Gastrocnemius medialis (tissue), 4 donors: ENCODE measurements at regions not wholly inside any gene's neighbourhood (a gene's known extent, or its start where the extent isn't known, plus 50 kb on each side); places are given as distances from the start of the nearest gene placed in this dataset.

ENCODE experiments used
- CTCF ChIP-seq, 5 experiments: fragments of 450-650 bp in 3 of 5; fragments of 200-600 bp in 2 of 5; sonication (generic) in 2 of 5; IDR thresholded peaks in 4 of 5; conservative IDR thresholded peaks in 1 of 5; 1 replicate in 4 of 5; 2 replicates in 1 of 5; pipeline ENCODE4 v1.5.1; 2016 to 2019; ENCODE audit warnings: antibody characterized with exemption in 5 of 5, mild to moderate bottlenecking in 3 of 5, moderate library complexity in 3 of 5
- POLR2A ChIP-seq, 2 donors: fragments of 450-650 bp; IDR thresholded peaks; one replicate each; pipeline ENCODE4 v1.6.1; 2017; ENCODE audit warnings: antibody characterized with exemption in 2 of 2, mild to moderate bottlenecking in 2 of 2, moderate library complexity in 2 of 2

- no peak for TF ChIP-seq CTCF (IDR thresholded peaks at IDR 0.05 in 4 of 5, conservative IDR thresholded peaks at IDR 0.05 in 1 of 5)
- no peak for TF ChIP-seq POLR2A (IDR thresholded peaks at IDR 0.05)
These were observed 176.4 kb downstream of the AXIN2 start for GRCh38 chr17:65385071-65385470.
